ENCODE measurements at regions not wholly inside any gene's neighbourhood (a gene's known extent, or its start where the extent isn't known, plus 50 kb on each side); places are given as distances from the start of the nearest gene placed in this dataset.

GRCh38 chrX:43315622-43316021 is 340.5 kb upstream of the MAOA start:
- Histone ChIP-seq H3K4me1 (ENCODE audit: insufficient read depth, low read length) (peaks cover 32% of the 10 kb centered on the region), H3K4me2 (ENCODE audit: insufficient read depth, low read length) (no peak overlapping the region), H3K36me3 (ENCODE audit: insufficient read depth, low read length) (no peaks in the 10 kb centered on the region), H3K9me3 (ENCODE audit: insufficient read depth, low read length, severe bottlenecking) (no peaks in the 10 kb centered on the region), H3K27me3 (ENCODE audit: insufficient read depth, low read length, poor library complexity) (no peaks in the 10 kb centered on the region), H2AFZ (ENCODE audit: low read depth, low read length) (no peak overlapping the region), H3K4me3 (ENCODE audit: low read depth in 1 of 2, low read length in 2 of 2) (no peak overlapping the region), H3K79me2 (ENCODE audit: insufficient read depth, low read length) (no peaks in the 10 kb centered on the region), H3K27ac (ENCODE audit: low read length) (no peak overlapping the region), H3K9ac (ENCODE audit: low read depth, low read length) (no peak overlapping the region), H4K20me1 (ENCODE audit: insufficient read depth, low read length) (no peaks in the 10 kb centered on the region)
- TF ChIP-seq CTCF (IDR thresholded peaks at IDR 0.05; ENCODE audit: borderline replicate concordance, extremely low read depth, low read length, poor library complexity, severe bottlenecking) (no peak), EZH2 (IDR thresholded peaks at IDR 0.05; ENCODE audit: borderline replicate concordance, low read depth, low read length, severe bottlenecking) (no peak)
- ATAC-seq (ENCODE audit: insufficient read depth, low read depth) (no peak), DNase-seq (no peak)

DNA sequence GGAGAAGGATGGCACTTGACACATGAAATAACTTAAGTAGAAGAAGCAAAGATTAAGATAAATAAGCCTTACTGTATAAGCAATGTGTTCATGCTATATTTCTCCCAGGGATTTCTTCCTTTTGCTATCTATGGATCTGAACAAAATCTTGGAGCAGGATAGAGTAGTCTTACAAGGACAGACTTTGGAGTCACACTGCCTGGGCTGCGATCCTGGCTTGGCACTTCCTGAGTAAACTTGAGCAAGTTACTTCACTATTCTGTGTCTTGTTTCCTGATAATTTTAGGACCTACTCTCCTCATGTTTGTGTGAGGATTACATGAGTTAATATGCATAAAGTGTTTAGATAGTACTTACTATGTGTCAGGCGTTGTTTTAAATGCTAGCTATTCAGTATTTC is 340.0 kb upstream of the MAOA start:
- H3K79me2 ChIP-seq (ENCODE audit: insufficient read depth, low read length) = no peaks in the 10 kb centered on the region
- ATAC-seq (ENCODE audit: insufficient read depth, low read depth) (no peak), DNase-seq (no peak)
- no peak overlapping the region for H3K4me3 ChIP-seq (ENCODE audit: low read depth in 1 of 2, low read length in 2 of 2)
- H3K36me3 ChIP-seq (ENCODE audit: insufficient read depth, low read length) = no peaks in the 10 kb centered on the region
- no peak overlapping the region for H3K27ac ChIP-seq (ENCODE audit: low read length)
- no peak overlapping the region for H3K9ac ChIP-seq (ENCODE audit: low read depth, low read length)
- H3K4me2 ChIP-seq (ENCODE audit: insufficient read depth, low read length) = no peak overlapping the region
- H3K9me3 ChIP-seq (ENCODE audit: insufficient read depth, low read length, severe bottlenecking) = no peaks in the 10 kb centered on the region
- H3K27me3 ChIP-seq (ENCODE audit: insufficient read depth, low read length, poor library complexity) = no peaks in the 10 kb centered on the region
- TF ChIP-seq CTCF (IDR thresholded peaks at IDR 0.05; ENCODE audit: borderline replicate concordance, extremely low read depth, low read length, poor library complexity, severe bottlenecking) = no peak
- no peak for TF ChIP-seq EZH2 (IDR thresholded peaks at IDR 0.05; ENCODE audit: borderline replicate concordance, low read depth, low read length, severe bottlenecking)
- no peak overlapping the region for H2AFZ ChIP-seq (ENCODE audit: low read depth, low read length)
- H4K20me1 ChIP-seq (ENCODE audit: insufficient read depth, low read length) = no peaks in the 10 kb centered on the region
- H3K4me1 ChIP-seq (ENCODE audit: insufficient read depth, low read length) = peaks cover 32% of the 10 kb centered on the region

DNA sequence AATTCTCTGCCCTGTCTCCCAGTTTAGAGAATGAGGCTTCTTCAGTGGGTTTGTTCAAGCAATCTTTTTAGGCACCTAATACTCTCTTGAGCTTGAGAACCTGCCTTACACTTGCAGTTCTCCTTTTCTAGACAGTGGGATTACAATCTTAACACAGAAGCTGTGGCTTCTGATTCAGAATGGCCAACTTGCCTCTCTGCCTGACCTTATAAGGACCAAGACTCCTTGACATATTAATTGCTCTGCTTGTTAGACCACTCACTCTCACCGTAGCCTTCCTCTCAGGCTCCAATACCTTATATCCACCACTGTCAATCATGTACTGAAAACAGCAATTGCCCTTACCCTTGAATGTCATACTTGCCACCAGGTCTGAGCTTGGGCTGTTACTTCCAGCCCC is 338.7 kb upstream of the MAOA start:
- TF ChIP-seq EZH2 (IDR thresholded peaks at IDR 0.05; ENCODE audit: borderline replicate concordance, low read depth, low read length, severe bottlenecking) (no peak), CTCF (IDR thresholded peaks at IDR 0.05; ENCODE audit: borderline replicate concordance, extremely low read depth, low read length, poor library complexity, severe bottlenecking) (no peak)
- Histone ChIP-seq H3K79me2 (ENCODE audit: insufficient read depth, low read length) (no peaks in the 10 kb centered on the region), H3K4me1 (ENCODE audit: insufficient read depth, low read length) (peaks cover 23% of the 10 kb centered on the region), H3K36me3 (ENCODE audit: insufficient read depth, low read length) (no peaks in the 10 kb centered on the region), H3K4me2 (ENCODE audit: insufficient read depth, low read length) (no peak overlapping the region), H3K27me3 (ENCODE audit: insufficient read depth, low read length, poor library complexity) (no peaks in the 10 kb centered on the region), H3K27ac (ENCODE audit: low read length) (no peak overlapping the region), H3K9me3 (ENCODE audit: insufficient read depth, low read length, severe bottlenecking) (no peaks in the 10 kb centered on the region), H2AFZ (ENCODE audit: low read depth, low read length) (peak overlapping the region; percentile 45; the same call in 1 of the 2 replicates), H3K9ac (ENCODE audit: low read depth, low read length) (no peak overlapping the region), H3K4me3 (ENCODE audit: low read depth in 1 of 2, low read length in 2 of 2) (no peak overlapping the region), H4K20me1 (ENCODE audit: insufficient read depth, low read length) (no peaks in the 10 kb centered on the region)
- no peak for ATAC-seq (ENCODE audit: insufficient read depth, low read depth)
- no peak for DNase-seq
